SK-N-SH (cell line): ENCODE measurements at regions not wholly inside any gene's neighbourhood (a gene's known extent, or its start where the extent isn't known, plus 50 kb on each side); places are given as distances from the start of the nearest gene placed in this dataset.

Experiments used
- CHD2 ChIP-seq: fragments of 150-350 bp; IDR thresholded peaks from 2 replicates; pipeline ENCODE4 v1.6.1; 2018; ENCODE audit warnings: low read length; ENCODE audit not compliant: partially characterized antibody
- GATA2 ChIP-seq: sonication (generic); formaldehyde crosslinking; IDR thresholded peaks from 2 replicates; pipeline ENCODE4 v1.5.0; 2020; ENCODE audit warnings: mild to moderate bottlenecking, missing genetic modification reagents
- MEF2A ChIP-seq: IDR thresholded peaks from 2 replicates; pipeline ENCODE4 v1.4.0; 2012; ENCODE audit warnings: low read depth, borderline replicate concordance
- TF ChIP-seq, protein P1 (sequence below): fragments of 200-600 bp; sonication (generic); IDR thresholded peaks from 2 replicates; pipeline ENCODE4 v1.6.1; 2017; ENCODE audit warnings: antibody characterized with exemption, mild to moderate bottlenecking, moderate library complexity
- TF ChIP-seq, protein P2 (sequence below): IDR thresholded peaks from 2 replicates; pipeline ENCODE4 v1.6.1; 2012; ENCODE audit warnings: mild to moderate bottlenecking, low read depth, low read length, moderate library complexity

DNA sequence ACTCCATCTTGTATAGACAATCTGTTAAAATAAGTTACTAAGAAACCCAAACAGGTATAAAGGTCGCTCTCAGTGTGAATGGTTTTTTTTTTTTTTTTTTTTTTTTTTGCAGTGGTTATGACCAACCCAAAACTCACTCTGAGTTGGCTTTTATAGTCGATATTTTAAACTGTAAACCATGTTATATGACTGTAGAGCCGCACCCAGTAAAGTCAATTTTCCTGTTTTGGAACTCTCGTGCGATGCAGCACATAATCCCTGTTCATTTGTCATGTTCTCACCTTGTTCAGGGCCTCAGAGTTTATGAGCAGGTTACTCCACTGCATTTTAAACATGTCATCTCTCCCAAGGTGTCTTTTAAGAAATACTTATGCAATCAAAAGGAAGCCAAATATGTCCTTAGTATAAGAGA is 112.5 kb downstream of the KLF5 start:
- TF ChIP-seq CHD2 (no peak), GATA2 (CRISPR knock-in tag) (no peak), MEF2A (no peak)
- TF ChIP-seq, protein P1, sequence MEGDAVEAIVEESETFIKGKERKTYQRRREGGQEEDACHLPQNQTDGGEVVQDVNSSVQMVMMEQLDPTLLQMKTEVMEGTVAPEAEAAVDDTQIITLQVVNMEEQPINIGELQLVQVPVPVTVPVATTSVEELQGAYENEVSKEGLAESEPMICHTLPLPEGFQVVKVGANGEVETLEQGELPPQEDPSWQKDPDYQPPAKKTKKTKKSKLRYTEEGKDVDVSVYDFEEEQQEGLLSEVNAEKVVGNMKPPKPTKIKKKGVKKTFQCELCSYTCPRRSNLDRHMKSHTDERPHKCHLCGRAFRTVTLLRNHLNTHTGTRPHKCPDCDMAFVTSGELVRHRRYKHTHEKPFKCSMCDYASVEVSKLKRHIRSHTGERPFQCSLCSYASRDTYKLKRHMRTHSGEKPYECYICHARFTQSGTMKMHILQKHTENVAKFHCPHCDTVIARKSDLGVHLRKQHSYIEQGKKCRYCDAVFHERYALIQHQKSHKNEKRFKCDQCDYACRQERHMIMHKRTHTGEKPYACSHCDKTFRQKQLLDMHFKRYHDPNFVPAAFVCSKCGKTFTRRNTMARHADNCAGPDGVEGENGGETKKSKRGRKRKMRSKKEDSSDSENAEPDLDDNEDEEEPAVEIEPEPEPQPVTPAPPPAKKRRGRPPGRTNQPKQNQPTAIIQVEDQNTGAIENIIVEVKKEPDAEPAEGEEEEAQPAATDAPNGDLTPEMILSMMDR = no peak
- TF ChIP-seq, protein P2, sequence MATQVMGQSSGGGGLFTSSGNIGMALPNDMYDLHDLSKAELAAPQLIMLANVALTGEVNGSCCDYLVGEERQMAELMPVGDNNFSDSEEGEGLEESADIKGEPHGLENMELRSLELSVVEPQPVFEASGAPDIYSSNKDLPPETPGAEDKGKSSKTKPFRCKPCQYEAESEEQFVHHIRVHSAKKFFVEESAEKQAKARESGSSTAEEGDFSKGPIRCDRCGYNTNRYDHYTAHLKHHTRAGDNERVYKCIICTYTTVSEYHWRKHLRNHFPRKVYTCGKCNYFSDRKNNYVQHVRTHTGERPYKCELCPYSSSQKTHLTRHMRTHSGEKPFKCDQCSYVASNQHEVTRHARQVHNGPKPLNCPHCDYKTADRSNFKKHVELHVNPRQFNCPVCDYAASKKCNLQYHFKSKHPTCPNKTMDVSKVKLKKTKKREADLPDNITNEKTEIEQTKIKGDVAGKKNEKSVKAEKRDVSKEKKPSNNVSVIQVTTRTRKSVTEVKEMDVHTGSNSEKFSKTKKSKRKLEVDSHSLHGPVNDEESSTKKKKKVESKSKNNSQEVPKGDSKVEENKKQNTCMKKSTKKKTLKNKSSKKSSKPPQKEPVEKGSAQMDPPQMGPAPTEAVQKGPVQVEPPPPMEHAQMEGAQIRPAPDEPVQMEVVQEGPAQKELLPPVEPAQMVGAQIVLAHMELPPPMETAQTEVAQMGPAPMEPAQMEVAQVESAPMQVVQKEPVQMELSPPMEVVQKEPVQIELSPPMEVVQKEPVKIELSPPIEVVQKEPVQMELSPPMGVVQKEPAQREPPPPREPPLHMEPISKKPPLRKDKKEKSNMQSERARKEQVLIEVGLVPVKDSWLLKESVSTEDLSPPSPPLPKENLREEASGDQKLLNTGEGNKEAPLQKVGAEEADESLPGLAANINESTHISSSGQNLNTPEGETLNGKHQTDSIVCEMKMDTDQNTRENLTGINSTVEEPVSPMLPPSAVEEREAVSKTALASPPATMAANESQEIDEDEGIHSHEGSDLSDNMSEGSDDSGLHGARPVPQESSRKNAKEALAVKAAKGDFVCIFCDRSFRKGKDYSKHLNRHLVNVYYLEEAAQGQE = no peak
